ENCODE measurements at regions not wholly inside any gene's neighbourhood (a gene's known extent, or its start where the extent isn't known, plus 50 kb on each side); places are given as distances from the start of the nearest gene placed in this dataset.
"Not testable (repeated sequence)": the region's sequence is repeated elsewhere in the genome, so short reads cannot be mapped to it uniquely, and the experiment has no call there.

DNA sequence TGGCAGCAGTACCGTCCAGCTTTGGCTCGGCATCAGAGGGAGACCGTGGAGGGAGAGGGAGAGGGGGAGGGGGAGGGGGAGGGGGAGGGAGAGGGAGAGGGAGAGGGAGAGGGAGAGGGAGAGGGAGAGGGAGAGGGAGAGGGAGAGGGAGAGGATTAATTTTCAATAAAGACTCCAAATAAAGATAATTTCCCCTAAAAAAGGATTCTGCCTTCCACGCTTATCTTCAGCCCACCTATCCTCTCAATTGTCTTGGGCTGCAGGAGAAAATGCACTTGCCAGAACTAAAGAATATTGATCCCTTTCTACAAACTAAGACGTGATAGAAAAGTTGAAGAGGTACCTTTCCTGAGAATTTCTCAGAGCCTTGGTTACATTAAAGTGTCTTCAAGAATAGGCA, 206.9 kb upstream of the CBLB start:
- not testable (repeated sequence) for DNase-seq (ENCODE audit: low spot score)

DNA sequence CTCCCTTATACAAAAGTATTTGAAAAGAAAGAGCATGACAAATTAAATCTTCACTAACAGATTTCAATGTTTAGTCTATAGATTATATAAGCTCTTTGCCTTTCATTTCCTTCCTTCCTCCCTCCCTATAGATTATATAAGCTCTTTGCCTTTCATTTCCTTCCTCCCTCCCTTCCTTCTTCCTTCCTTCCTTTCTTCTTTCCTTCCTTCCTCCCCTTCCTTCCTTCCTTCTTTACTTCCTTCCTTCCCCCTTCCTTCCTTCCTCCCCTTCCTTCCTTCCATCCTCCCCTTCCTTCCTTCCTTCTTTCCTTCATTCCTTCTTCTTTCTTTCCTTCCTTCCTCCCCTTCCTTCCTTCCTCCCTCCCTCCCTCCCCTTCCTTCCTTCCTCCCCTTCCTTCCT, 209.8 kb upstream of the CBLB start:
- no peak for DNase-seq (ENCODE audit: low spot score)

DNA sequence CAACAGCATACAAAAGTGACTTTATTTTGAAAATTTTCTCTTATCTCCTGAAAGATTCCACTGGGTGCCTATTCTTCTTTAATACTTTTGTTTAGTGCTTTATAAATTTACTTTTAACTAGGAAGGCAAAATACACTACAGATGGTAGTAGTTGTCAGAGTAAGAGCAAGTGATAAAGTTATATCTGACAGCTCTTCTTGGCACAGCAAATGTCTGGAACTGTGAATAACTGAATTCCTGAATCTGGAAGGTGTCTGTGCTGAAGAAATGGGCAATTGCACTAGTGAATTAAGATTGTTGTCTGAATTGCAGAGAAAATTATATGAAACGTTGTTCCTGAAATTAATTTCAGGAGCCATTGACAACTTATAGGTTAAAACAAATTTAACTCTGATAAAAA, 213.8 kb upstream of the CBLB start:
- DNase-seq (ENCODE audit: low spot score): no peak

DNA sequence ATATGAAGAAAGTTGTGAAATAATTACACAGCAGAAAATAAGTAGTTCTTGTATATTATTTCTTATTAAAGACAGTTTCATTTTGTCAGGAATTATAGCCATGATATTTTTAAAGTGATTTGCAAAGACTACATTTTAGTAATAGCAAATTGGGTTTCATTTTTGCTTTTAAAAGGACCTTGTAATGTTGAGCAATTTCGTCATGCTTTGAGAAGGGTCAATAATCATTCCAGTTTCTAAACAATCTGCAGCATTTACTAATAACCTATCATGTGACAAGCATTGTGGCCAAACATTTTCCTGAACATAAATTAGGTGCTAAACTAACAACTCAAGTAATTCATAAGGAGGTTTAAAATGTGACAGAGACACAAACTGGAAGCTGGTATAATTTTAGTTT, 214.4 kb upstream of the CBLB start:
- DNase-seq (ENCODE audit: low spot score): no peak

DNA sequence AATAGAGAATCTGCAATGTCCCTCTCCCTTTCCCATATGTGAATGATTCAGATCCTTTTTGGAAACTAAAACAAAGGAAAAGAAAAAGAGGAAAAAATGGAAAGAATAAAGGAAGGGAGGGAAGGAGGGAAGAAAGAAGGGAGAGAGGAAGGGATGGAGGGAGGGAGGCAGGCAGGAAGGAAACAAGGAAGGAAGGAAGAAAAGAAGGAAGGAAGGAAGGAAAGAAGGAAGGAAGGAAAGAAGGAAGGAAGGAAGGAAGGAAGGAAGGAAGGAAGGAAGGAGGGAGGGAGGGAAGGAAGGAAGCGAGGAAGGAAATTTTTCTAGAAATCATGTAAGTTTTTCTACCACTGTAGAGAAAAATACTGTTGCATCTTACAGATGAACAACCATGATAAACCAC, 215.0 kb upstream of the CBLB start:
- DNase-seq (ENCODE audit: low spot score): no peak

DNA sequence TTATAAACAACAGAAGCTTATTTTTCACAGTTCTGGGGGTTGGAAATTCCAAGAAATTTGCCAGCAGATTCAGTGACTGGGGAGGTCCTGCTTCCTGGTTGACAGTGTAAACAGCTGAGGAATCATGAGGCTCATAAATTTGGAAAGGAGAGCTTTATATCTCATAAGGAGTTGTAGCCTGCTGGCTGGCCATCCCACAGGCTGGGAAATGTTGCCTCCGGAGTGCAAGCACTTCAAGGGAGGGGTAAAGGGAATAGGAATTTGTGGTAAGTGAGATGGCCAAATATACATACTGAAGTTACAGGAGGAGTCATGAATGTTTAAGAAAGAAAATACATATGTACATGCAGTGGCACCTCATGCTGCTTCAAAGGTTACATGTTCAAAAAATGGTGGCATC, 217.2 kb upstream of the CBLB start:
- no peak for DNase-seq (ENCODE audit: low spot score)

DNA sequence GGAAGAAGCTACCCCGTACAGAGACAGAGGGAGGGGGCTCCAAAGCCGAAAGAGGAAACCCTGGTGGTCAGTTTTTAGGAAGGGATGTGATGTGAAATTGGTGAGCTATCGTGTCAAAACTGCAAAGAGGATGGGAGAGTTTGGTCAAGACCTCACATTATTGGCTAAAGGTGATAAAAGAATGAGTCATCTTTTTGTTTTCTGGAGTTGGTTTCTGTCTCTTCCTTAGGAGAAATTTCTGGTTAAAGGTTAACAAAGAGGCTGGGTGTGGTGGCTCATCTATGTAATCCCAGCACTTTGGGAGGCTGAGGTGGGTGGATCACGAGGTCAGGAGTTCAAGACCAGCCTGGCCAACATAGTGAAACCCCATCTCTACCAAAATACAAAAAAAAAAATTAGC, 217.8 kb upstream of the CBLB start:
- no peak for DNase-seq (ENCODE audit: low spot score)

DNA sequence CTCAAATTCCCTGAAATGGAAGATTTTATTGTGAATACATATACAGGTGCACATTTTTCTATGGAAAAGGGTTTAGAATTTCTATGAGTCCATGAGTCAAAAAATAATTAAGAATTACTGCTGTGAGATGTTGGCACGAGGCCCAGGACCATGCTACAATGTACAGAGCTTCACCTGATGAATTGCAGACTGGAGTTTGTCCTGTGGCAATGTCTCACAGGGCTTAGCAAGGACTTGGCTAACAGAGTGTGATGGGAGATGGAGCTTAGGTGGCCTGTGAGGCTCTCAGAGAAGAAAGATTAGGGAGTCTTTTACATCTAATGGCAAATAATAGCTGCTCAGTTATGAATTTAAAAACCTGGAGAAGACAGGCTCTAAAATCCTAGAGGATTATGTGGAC, 219.5 kb upstream of the CBLB start:
- DNase-seq (ENCODE audit: low spot score): no peak

DNA sequence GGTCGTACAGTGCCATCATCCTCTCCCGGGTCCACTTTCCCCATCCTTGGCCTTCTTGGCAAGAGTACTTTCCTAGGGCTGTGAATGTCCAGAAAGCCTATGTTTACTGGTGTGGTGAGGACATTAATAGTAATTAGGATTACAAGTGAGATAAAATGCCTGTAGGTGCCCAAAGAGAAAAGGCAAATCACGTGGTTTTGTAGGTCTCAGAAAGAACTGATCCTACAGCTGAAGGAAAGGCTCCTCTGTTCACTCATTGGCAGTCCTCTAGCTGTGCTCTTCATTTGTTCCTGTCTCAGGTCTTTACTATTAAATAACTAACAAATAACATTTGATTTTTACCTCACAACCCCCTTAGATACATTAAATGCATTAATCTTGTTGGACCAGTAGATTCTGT, 220.1 kb upstream of the CBLB start:
- no peak for DNase-seq (ENCODE audit: low spot score)

DNA sequence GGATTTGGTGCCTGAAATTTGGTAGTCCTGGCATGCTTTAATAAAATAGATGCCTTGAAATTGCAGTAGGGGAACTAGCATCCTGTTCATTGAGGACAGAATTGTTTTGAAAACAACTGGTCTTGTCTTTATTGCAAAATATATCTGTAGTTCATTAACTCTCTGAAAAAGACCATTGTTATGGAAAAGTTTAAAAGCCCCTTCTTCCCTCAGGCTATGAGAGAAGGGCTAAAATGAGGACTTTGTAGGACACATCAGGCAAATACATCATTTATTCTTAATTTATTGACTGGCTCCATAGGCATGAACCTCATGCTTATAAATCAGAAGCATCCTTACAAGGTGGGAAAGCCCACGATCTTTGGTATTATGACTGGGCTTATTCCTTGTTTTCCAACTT, 221.0 kb upstream of the CBLB start:
- no peak for DNase-seq (ENCODE audit: low spot score)

DNA sequence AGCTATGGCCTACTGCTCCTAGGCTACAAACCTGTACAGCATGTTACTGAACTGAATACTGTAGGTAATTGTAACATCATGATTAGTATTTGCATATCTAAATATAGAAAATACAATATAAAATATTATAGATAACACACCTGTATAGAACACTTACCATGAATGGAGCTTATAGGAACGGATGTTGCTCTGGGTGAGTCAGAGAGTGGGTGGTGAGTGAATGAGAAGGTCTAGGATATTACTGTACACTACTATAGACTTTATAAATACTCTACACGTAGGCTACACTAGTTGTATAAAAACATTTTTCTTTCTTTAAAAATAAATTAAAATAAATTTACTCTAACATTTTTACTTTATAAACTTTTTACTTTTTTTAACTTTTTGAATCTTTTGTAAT, 224.0 kb upstream of the CBLB start:
- no peak for DNase-seq (ENCODE audit: low spot score)

DNA sequence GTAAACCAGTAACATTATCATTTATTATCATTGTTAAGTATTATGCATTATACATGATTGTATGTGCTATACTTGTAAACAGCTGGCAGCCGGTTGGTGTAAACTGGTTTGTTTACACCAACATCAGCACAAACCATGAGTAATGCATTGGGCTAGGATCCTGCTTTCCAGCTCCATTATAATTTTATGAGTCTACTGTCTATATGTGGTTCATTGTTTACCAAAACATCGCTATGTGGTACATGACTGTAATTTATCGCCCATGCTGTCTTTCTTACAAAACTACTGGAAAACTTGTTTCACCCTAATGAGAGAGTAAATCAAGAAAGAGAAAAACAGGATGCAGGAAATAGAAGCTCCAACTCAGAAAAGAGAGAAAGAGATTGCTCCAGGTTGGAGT, 224.8 kb upstream of the CBLB start:
- DNase-seq (ENCODE audit: low spot score): no peak

DNA sequence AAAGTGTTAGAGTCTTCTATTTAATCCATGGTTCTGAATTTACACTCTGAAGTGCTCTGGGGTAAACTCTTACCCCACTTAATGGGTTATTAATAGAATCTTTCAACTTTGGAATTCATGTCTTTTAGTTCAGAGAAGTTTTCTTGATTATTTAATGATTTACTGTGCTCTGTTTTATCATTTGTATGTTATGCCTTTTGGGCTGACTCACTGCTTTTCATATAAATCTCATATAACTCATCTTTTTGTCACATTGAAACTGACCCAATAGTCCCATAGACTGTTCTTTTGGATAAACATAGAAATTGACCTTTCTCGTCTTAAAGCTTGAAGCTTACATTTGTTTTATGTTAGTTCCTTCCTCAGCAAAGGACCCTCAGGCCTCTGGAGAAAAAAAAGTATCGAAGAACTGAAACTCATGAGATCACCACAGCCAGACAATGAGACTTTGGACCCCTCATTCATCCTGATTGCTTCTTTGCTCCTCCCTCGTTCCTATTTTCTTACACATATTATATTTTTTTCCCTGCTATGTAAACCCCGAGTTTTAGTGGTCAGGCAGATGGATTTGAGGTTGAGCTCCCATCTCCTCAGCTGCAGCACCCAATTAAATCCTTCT, 229.1 kb upstream of the CBLB start:
- DNase-seq (ENCODE audit: low spot score): no peak

DNA sequence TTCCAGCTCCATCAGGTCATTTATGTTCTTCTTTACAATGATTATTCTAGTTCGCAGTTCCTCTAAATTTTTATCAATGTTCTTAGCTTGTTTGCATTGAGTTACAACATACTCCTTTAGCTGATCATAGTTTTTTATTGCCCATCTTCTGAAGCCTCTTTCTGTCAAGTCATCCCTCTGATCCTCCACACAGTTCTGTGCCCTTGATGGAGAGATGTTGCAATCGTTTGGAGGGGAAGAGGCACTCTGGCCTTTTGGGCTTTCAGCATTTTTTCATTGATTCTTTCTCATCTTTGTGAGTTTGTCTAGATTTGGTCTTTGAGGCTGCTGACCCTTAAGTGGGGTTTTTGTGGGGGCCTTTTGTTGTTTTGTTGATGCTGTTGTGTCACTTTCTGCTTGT, 234.6 kb upstream of the CBLB start:
- no peak for DNase-seq (ENCODE audit: low spot score)

DNA sequence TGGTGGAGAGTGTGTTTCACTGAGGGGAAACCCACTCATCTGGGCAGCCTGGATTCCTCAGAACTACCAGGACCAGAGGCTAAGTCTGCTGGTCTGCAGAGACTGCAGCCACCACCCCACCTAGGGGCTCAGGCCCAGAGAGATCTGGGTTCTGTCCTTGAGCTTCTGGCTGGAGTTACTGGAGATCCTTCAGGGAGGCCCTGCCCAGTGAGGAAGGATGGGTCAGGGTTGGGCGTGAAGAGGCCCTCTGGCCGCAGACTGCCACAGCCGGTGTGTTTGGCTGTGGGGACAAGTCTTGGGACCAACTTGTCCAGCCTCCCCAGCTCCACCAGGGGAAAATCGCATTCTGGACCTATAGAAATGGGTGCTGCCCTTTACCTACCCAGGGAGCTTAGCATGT, 235.3 kb upstream of the CBLB start:
- no peak for DNase-seq (ENCODE audit: low spot score)

DNA sequence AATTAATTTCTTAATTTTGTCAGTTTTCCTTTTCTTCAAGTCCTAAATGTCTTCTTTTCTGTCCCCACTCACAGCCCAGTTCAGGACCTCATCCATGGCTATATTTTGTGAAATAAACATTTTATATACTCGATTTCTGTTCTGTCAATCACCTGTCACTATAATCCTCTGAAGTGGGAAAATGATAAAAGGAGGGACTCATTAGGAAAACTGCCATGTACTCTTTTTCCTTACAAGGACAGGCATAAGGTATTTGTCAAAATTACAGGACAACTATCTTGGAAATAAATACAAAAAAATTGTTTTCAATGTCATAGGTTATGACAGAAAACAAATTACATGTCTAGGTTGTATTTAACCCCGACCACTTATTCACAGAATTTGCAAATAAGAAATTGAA, 240.1 kb upstream of the CBLB start:
- DNase-seq (ENCODE audit: low spot score): no peak

DNA sequence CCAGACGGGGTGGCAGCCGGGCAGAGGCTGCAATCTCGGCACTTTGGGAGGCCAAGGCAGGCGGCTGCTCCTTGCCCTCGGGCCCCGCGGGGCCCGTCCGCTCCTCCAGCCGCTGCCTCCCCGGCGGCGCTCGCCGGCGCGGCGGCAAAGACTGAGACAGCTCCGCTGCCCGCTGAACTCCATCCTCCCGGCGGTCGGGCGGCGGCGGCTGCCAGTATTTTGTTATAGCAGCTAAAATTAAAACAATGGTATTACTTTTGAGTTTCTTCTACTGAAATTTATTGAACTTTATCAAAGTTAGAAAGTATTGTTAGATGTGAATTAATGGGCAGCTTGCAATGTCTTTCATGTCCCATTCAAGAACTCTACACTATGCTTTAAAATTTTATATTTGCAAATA, 243.7 kb upstream of the CBLB start:
- not testable (repeated sequence) for DNase-seq (ENCODE audit: low spot score)

DNA sequence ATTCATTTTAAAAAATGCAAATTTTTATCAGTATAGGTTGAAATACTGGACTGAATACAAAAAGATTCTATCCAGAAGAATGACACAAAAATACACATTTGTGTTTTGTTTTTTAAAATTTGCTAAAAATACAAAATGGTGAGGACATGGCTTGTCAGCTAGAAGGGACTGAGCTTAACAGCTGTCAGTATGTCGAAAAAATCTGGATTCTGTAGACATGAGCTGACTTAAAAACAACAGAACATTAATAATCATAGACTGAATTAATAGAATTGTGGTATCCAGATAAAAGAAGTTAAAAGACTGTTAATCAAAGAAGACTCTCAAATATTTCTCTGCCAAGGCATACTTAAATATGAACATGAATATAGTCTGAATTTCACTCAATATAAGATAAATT, 244.9 kb upstream of the CBLB start:
- DNase-seq (ENCODE audit: low spot score): no peak

DNA sequence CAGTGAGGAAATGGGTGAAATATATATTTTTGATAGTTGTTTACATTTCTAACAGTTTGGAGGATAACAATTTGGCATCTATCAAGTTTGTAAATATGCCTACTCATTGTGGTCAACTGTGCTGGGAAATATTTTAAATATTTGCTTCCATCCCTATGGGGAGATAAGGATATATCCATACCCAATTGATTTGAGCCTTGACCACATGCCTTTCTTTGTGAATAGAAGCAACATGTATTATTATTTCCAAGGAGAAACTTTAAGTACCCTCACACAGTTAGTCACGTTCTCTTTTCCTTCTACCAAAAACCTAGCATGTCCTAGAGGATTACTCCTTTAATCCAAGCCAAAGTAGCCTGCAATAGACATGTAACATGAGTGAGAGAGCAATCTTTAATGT, 245.4 kb upstream of the CBLB start:
- no peak for DNase-seq (ENCODE audit: low spot score)

DNA sequence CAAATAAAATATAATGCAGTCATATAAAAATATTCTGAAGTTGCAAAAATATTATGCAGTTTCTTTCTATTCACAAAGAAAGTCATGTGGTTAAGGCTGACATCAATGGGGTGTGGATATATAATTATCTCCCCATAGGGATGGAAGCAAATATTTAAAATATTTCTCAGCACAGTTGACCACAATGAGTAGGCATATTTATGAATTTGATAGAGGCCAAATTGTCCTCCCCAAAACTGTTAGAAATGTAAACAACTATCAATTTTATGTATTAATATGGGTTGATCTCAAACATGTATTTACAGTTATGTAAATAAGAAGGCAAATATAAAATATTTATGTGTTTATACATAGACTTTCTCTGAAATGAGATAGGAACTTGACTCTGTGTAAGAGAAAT, 246.0 kb upstream of the CBLB start:
- no peak for DNase-seq (ENCODE audit: low spot score)

DNA sequence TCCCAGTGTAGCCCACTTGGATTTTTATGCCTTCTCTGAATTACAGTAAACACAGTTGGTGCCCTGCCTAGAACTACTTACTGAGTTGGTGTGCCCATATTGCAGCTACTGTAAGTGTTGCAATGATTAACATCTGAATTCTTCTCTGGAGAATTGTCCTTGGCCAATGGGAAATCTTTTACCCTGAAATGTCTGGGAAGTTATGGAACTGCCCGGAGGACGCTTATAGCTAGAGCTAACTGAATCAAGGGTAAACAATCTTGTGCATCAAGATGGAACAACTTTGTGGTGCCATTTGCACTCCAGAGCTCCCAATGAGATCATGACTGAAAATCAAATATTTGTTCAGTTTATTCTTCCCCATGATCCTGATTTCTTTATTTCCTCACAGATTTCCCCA, 246.7 kb upstream of the CBLB start:
- DNase-seq (ENCODE audit: low spot score): no peak

DNA sequence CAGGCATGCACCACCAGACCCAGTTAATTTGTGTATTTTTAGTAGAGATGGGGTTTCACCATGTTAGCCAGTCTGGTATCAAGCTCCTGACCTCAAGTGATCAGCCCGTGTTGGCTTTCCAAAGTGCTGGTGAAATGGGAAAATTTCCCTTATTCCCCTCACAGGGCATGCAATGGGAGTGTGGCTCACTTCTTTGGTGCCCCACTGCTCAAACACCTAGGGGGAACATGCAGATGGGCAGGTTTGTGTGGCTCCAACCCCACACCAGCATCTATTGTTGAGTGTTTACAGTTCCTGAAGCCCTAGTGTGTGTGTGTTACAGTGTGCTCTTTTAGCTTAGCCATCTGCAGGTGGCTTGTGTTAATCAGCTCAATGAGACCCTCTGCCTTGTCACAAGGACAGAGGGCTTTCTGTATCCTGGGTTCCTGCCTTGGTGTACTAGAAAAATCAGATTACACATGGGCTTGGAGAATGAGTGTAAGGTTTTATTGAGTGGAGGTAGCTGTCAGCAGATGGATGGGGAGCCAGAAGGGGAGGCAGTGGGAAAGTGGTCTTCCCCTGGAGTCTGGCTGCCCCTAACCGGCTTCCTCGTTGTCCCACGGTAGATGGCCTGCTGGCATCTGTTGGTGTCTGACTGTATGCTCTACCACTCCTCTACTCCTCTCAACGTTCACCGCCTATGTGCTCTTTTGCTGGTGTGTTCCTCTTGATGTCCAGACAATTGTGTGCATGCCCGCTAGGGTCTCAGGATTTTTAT, 248.1 kb upstream of the CBLB start:
- no peak for DNase-seq (ENCODE audit: low spot score)

DNA sequence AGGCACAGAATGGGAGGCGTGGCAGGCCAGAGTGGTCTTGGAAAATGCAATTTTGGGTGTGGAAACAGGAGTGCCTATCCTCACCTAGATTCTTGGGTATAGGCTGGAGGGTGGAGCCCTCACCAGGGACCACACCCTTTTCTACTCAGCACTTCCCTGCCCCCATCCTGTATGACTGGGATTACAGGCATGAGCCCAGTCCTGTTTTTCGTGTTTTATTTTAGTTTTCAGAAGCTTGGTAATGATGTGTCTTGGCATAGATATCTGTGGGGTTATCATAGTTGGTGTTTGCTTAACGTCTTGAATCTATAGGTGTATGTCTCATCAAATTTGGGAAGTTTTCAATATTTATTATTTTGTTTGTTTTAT, 248.7 kb upstream of the CBLB start:
- DNase-seq (ENCODE audit: low spot score): no peak

DNA sequence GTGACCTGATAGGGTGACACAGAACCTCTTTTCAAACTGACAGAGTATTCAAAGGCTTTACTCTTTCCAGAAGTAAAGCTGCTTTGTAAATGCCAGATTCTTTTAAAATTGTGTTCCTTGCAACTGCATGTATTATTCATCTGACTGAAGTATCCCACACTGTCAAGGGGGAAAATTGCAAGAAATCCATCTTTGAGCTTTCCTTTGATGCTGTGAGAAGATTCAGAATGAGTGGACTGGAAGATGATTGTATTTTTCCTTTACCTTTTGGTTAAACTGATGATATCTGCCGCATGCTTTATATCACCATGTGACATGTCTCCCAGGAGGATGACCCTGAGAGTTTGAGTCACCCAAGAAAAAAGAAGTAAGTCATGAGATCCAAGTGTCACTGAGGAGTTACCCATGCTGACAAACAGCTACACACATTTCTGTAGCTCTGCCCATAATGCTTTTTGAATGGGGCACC, 250.8 kb upstream of the CBLB start:
- no peak for DNase-seq (ENCODE audit: low spot score)
